Activated naive CD4-positive, alpha-beta T cell treated with anti-CD3 and anti-CD28 coated beads for 36 hours (primary cell): ENCODE measurements at regions not wholly inside any gene's neighbourhood (a gene's known extent, or its start where the extent isn't known, plus 50 kb on each side); places are given as distances from the start of the nearest gene placed in this dataset.

Source experiments
- CTCF ChIA-PET: fragments of 350-600 bp; sonication (Branson Sonifier 250); formaldehyde crosslinking; loops from one replicate; lab custom pipeline; 2021; ENCODE audit warnings: antibody characterized with exemption; lab: Charles Lee
- DNase-seq: peaks from one replicate; pipeline ENCODE4 v3.0.0-alpha.2; 2020
- H3K27ac Mint-ChIP-seq: one replicate; pipeline ENCODE4 v1.8.0; 2021; ENCODE audit warnings: mild to moderate bottlenecking, mixed read lengths
- H3K27me3 Mint-ChIP-seq: one replicate; pipeline ENCODE4 v1.8.0; 2021; ENCODE audit warnings: low read depth, mixed read lengths
- H3K36me3 Mint-ChIP-seq: one replicate; pipeline ENCODE4 v1.8.0; 2021; ENCODE audit warnings: low read depth, mixed read lengths
- H3K4me1 Mint-ChIP-seq: one replicate; pipeline ENCODE4 v1.8.0; 2021; ENCODE audit warnings: low read depth, mixed read lengths
- H3K4me3 Mint-ChIP-seq: one replicate; pipeline ENCODE4 v1.8.0; 2021; ENCODE audit warnings: mild to moderate bottlenecking, moderate library complexity, mixed read lengths
- H3K9me3 Mint-ChIP-seq: one replicate; pipeline ENCODE4 v1.8.0; 2021; ENCODE audit warnings: mixed read lengths
- intact Hi-C: fragments of 100-400 bp; cut with micrococcal nuclease; formaldehyde crosslinking; loops from one replicate; pipeline ENCODE4 v1.15.1; 2023

DNA sequence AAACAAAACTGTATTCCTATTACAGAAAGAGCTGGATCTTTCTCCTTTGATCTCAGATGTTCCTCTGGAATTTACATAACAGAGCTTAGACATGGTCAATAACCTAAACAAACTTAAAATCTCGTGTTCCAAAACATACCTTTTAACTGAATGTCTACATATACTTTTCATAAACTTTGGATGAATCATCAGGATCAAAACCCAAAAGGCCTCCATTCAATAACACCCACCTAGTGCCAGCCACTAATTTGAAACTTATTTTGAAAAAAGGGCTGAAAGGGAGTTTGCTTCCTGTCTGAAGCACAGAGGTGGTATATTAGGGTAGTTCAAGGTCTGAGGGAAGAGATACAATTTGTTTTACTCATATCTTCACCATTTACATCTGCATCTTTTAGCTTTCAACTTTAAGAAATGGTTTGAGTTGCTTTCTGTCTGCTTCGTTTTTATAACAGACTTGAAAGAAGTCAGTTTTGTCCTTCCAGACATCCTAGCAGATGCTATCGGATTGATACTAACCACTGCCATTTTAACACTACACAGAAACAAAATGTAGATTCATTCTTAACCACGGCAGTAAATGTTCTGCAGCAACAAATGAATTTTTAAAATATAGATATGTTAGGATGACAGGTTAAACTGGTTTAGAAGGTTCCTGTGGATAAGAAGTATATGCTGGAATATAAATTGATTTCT, 242.8 kb upstream of the DKK2 start:
- no peak overlapping the region for H3K27ac Mint-ChIP-seq
- no peak for DNase-seq
- intact Hi-C loops = no loop called here

DNA sequence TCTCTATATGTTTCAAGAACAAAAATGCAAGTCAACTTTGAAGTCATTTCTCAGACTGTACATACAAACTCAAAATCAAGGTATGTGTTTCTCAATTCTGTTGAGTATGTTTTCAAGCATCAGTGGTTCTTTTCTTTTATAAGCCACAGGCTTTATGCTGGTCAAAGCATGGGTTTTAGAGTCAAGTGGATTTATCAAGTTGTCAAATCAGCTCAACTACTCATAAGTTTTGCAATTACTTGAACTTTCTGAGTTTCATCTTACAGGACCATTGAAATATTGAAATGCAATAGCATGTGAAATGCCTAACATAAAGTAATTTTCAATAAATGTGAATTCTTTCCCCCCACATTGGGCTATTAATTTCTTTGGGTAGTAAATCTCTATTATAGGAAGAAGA, 239.9 kb upstream of the DKK2 start:
- no peak overlapping the region for H3K27ac Mint-ChIP-seq
- H3K36me3 Mint-ChIP-seq = no peaks in the 10 kb centered on the region
- DNase-seq = no peak
- no peaks in the 10 kb centered on the region for H3K4me1 Mint-ChIP-seq
- peaks cover 2% of the 10 kb centered on the region for H3K27me3 Mint-ChIP-seq
- H3K4me3 Mint-ChIP-seq = no peak overlapping the region
- intact Hi-C loops = no loop called here
- CTCF ChIA-PET = no interaction called here
- H3K9me3 Mint-ChIP-seq = no peaks in the 10 kb centered on the region

More for the DNA sequence above, 242.8 kb upstream of the DKK2 start:
- H3K4me3 Mint-ChIP-seq = no peak overlapping the region
- peaks cover 2% of the 10 kb centered on the region for H3K27me3 Mint-ChIP-seq
- CTCF ChIA-PET = no interaction called here
- no peaks in the 10 kb centered on the region for H3K36me3 Mint-ChIP-seq
- H3K4me1 Mint-ChIP-seq = no peaks in the 10 kb centered on the region
- no peaks in the 10 kb centered on the region for H3K9me3 Mint-ChIP-seq

DNA sequence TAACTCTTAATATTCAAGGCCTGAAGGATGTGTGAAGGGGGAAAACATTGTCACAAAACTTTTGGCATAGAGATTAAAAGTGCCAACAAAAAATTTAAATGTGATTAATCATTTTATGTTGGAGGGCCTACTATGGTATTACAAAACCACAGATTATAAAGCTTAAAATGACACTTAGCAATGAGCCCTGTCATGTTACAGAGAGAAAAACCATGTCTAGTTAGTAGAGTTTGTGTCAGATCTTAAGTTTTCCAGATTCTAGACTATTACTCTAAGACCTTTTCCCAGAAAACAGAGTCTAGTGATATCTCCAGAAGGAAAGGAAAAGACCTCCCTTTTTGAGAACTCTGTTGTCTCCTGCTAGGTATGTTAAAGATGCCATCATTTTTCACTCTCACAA, 239.1 kb upstream of the DKK2 start:
- no peaks in the 10 kb centered on the region for H3K9me3 Mint-ChIP-seq

DNA sequence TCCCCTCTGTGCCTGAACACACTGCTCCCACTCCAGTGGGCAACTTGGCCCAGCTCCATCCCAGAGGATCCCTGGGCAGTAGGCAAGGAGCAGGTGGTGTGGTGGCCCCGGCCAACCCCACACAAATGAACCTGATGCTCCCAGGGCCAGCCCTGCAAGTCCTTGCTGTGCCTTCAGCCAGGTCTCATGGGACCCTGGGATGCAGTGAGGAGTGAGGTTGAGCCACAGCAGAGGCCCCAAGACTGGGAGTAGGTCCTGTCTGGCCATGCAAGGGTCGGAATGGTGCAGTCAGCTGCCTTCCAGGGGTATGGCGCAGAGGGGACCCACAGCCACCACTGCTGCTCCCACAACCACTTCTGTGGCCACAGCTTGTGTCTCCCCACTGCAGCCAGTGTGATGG, 234.5 kb upstream of the DKK2 start:
- no peaks in the 10 kb centered on the region for H3K9me3 Mint-ChIP-seq
- H3K36me3 Mint-ChIP-seq = no peaks in the 10 kb centered on the region
- no peak overlapping the region for H3K4me3 Mint-ChIP-seq
- H3K4me1 Mint-ChIP-seq = no peaks in the 10 kb centered on the region
- DNase-seq = no peak
- CTCF ChIA-PET = no interaction called here
- no peaks in the 10 kb centered on the region for H3K27me3 Mint-ChIP-seq
- intact Hi-C loops = no loop called here
- H3K27ac Mint-ChIP-seq = no peak overlapping the region

More for the DNA sequence above, 239.1 kb upstream of the DKK2 start:
- CTCF ChIA-PET = no interaction called here
- intact Hi-C loops = no loop called here
- Mint-ChIP-seq H3K27me3 (peaks cover 2% of the 10 kb centered on the region), H3K27ac (no peak overlapping the region), H3K36me3 (no peaks in the 10 kb centered on the region), H3K4me3 (no peak overlapping the region), H3K4me1 (no peaks in the 10 kb centered on the region)
- no peak for DNase-seq

DNA sequence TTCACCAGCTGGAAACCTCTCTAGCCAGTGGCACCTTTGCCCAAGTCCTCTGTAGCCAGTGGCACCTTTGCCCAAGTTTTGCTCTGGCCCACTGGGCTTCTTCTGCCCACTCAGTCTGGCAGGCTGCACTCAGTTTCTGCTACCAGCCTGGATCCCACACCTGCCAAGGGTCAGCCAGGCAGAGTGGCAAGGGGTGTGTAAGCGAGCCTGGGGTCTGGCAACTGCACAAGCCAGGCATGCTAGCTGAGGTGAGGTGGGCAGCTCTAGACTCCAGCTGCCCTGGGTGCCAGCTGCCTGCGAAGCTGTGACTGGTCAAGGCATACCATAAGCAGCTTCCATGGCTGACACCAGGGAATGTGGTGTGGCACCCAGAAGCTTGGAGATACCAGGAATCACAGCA, 233.1 kb upstream of the DKK2 start:
- no peaks in the 10 kb centered on the region for H3K36me3 Mint-ChIP-seq
- intact Hi-C loops = loop anchor here (10.0 kb wide), 1 partner anchor 466 kb away; no protein-coding TSS in a partner anchor
- H3K27ac Mint-ChIP-seq = no peak overlapping the region
- no peak for DNase-seq
- H3K9me3 Mint-ChIP-seq = no peaks in the 10 kb centered on the region
- H3K4me1 Mint-ChIP-seq = no peaks in the 10 kb centered on the region
- no peak overlapping the region for H3K4me3 Mint-ChIP-seq
- CTCF ChIA-PET = no interaction called here
- H3K27me3 Mint-ChIP-seq = no peaks in the 10 kb centered on the region

DNA sequence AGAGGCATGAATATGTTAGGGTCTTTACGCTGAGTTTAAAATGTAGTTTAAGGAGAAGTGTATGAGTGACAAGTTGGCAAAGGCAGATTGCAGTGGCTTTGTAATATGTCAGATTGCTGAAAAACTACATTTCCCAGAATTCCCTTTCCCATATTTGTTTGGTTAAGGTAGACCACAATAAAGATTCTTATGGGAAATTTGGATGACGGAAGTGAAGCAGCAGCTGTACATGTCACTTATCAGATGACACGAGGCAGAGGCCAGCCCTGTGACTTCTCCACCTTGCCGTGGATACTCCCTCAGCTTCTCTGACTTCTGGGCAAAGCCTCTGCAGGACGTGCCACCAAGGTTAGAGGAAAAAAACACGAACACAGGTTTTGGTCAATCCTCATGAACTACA, 229.7 kb upstream of the DKK2 start:
- Mint-ChIP-seq H3K36me3 (no peaks in the 10 kb centered on the region), H3K27ac (no peak overlapping the region), H3K4me3 (no peak overlapping the region), H3K4me1 (no peaks in the 10 kb centered on the region), H3K27me3 (peaks cover 5% of the 10 kb centered on the region), H3K9me3 (no peaks in the 10 kb centered on the region)
- intact Hi-C loops = loop anchor here (10.0 kb wide), 1 partner anchor 469 kb away; no protein-coding TSS in a partner anchor
- CTCF ChIA-PET = interaction anchor here (1.0 kb wide), 1 partner anchor 493 kb away, joined by 3 read pairs; no protein-coding TSS in a partner anchor
- DNase-seq = no peak

DNA sequence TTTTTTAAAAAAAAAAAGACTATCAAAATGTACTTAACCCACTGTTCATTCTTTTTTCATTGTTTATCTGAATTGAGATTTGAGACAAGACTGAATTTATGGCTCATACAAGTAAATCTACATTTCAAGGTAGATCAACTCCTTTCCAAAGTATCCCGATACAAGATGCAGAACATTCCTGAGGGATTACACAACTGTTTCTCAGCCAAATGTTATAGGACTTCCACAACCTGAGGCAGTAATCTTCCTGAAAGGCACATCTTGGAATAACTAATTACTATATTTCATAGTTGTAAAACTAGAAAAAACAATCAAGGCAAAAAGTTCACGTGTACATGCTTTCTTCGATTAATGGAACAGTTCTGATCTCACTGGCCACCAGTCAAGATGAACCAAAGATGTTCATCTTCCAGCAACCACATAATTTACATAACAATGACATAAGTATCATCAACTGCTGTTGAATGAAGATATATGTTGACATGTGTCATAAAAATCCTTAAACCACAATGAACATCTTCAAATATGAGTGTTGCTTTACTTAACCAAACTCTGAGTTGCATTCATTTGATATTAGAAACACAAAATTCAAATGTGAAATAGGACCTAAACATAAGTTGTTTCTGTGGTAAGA, 225.2 kb upstream of the DKK2 start:
- CTCF ChIA-PET = no interaction called here
- H3K9me3 Mint-ChIP-seq = no peaks in the 10 kb centered on the region
- H3K27ac Mint-ChIP-seq = no peak overlapping the region
- H3K27me3 Mint-ChIP-seq = peaks cover 12% of the 10 kb centered on the region
- intact Hi-C loops = loop anchor here (10.0 kb wide), 1 partner anchor 473 kb away; no protein-coding TSS in a partner anchor
- no peaks in the 10 kb centered on the region for H3K4me1 Mint-ChIP-seq
- H3K36me3 Mint-ChIP-seq = no peaks in the 10 kb centered on the region
- no peak for DNase-seq
- H3K4me3 Mint-ChIP-seq = no peak overlapping the region

DNA sequence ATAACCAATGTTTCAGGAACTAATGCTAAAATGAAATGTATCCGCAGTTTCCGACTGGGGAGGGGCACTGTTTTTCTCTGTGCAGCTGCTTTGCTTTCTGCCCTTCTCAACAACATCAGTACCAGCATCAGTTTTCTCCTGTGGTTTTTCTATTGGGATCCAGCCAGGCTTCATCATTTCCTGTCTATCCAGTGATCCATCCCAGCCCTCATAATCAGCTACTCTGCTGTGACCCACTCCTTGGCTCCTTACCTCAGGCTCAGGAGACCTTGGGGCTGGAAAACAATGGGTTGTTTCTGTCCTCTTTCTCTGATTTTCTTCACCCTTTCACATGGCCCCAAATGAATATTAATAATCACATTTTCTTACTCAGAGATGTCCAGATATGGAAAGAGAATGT, 222.2 kb upstream of the DKK2 start:
- H3K9me3 Mint-ChIP-seq = no peaks in the 10 kb centered on the region
- no peaks in the 10 kb centered on the region for H3K4me1 Mint-ChIP-seq
- H3K27me3 Mint-ChIP-seq = peaks cover 12% of the 10 kb centered on the region
- DNase-seq = no peak
- CTCF ChIA-PET = no interaction called here
- no peak overlapping the region for H3K4me3 Mint-ChIP-seq
- intact Hi-C loops = no loop called here
- no peaks in the 10 kb centered on the region for H3K36me3 Mint-ChIP-seq
- H3K27ac Mint-ChIP-seq = no peak overlapping the region

DNA sequence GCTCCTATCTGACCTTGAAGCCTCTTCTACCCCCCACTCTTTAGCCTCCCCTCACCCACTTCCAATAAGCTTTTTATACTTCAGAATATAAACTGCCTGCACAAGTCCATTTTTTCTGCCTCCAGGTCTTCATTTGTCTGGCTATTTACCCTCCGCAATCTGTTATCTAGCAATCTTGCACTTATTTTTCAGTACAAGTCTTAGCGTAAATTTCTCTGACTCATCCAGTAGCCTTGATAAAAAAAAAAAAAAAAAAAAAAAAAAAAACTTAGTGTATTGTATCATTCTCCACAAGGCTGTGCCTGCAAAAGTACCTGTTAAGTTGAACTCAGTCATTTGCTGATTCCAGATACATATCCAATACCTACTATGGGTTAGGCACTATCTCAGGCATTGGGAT, 219.5 kb upstream of the DKK2 start:
- DNase-seq = no peak
- peaks cover 4% of the 10 kb centered on the region for H3K27me3 Mint-ChIP-seq
- H3K4me3 Mint-ChIP-seq = no peak overlapping the region
- CTCF ChIA-PET = no interaction called here
- no peaks in the 10 kb centered on the region for H3K4me1 Mint-ChIP-seq
- H3K27ac Mint-ChIP-seq = no peak overlapping the region
- H3K9me3 Mint-ChIP-seq = no peaks in the 10 kb centered on the region
- intact Hi-C loops = no loop called here
- no peaks in the 10 kb centered on the region for H3K36me3 Mint-ChIP-seq

DNA sequence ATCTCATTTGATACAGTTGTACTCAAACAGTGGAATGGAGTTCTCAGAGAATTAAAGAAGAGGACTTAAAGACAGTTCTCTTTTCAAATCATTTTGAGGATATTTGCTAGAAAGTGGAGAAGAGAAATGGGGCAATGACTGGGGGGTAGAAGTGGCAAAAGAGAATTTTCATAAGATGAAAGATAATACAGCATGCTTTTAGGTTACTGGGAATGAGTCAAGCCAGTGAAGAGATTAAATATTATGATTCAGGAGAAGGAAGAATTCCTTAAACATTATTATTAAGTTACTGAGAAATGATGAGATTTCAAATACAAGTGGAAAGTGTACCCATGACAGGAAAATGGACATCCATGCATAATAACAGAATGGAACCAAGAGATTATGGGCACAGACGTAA, 219.0 kb upstream of the DKK2 start:
- no peaks in the 10 kb centered on the region for H3K9me3 Mint-ChIP-seq
- H3K4me1 Mint-ChIP-seq = no peaks in the 10 kb centered on the region
- CTCF ChIA-PET = no interaction called here
- no peak overlapping the region for H3K4me3 Mint-ChIP-seq
- no peaks in the 10 kb centered on the region for H3K27me3 Mint-ChIP-seq
- no peak overlapping the region for H3K27ac Mint-ChIP-seq
- no peaks in the 10 kb centered on the region for H3K36me3 Mint-ChIP-seq
- intact Hi-C loops = no loop called here
- DNase-seq = no peak

DNA sequence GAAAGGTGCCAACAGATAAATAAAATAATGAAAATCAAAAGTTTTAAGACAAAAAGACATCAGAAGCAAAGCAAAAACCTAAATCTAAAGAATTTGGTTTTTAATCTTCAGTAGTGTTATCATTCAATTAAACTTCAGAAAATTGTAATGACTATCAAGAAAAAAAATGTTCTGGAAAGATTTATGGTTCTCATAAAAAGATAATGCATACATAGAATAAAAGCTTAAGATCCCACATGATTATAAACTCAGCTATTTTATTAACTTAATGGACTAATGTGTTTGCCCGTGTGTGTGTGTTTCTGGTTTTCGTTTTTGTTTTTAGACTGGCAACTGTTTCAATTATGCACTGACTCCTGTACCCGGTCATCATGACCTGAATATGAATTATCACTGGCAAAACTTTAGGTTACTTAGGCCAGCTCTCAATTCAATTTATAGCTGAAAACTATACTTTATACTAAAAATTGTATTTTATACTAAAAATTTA, 217.5 kb upstream of the DKK2 start:
- H3K36me3 Mint-ChIP-seq = no peaks in the 10 kb centered on the region
- H3K27ac Mint-ChIP-seq = no peak overlapping the region
- no peak overlapping the region for H3K4me3 Mint-ChIP-seq
- no peak for DNase-seq
- H3K9me3 Mint-ChIP-seq = no peaks in the 10 kb centered on the region
- no peaks in the 10 kb centered on the region for H3K4me1 Mint-ChIP-seq
- intact Hi-C loops = no loop called here
- CTCF ChIA-PET = interaction anchor here (0.9 kb wide), 1 partner anchor 19 kb away, joined by 3 read pairs; no protein-coding TSS in a partner anchor
- H3K27me3 Mint-ChIP-seq = peaks cover 5% of the 10 kb centered on the region

DNA sequence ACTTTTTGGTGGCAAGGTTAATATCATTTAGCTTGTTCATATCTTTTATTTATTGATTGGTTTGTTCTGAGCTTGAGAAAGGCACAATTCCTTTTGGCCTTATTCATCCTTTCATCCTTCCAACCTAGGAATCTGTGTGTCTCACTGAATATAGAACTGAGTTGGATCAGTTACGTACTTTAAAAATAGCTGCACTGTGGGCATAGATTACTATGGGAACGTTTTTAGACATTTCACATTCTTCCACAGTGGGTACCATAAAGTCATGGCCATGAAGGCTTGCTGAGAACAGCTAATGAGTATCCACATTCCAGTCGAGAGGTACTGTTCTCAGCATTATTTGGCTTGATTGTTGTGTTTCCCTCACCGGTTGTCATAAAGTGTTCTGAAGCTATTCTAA, 217.0 kb upstream of the DKK2 start:
- Mint-ChIP-seq H3K27ac (no peak overlapping the region), H3K36me3 (no peaks in the 10 kb centered on the region), H3K9me3 (no peaks in the 10 kb centered on the region), H3K27me3 (peaks cover 6% of the 10 kb centered on the region), H3K4me1 (no peaks in the 10 kb centered on the region), H3K4me3 (no peak overlapping the region)
- DNase-seq = no peak
- intact Hi-C loops = no loop called here
- CTCF ChIA-PET = interaction anchor here (0.9 kb wide), 1 partner anchor 20 kb away, joined by 3 read pairs; no protein-coding TSS in a partner anchor

DNA sequence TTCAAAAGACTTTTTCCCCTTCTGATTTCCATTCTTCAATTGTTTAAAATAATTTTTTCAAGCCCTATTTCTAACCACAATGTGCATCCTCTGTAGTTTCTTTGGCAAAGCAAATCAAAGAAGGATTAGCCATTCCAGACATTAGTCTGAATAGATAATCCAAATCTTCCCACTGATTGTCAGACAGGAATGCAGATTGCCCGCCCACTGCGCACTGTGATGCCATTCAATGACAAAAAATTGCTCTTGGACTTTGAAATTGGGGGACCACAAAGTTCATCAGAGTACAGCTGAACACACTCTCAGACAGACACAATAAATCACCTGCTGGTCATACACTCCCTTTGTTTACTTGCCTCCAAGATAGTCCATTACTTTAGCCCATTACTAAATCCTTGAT, 216.5 kb upstream of the DKK2 start:
- intact Hi-C loops = no loop called here
- Mint-ChIP-seq H3K36me3 (no peaks in the 10 kb centered on the region), H3K9me3 (no peaks in the 10 kb centered on the region), H3K27me3 (peaks cover 6% of the 10 kb centered on the region), H3K4me3 (no peak overlapping the region), H3K27ac (no peak overlapping the region), H3K4me1 (no peaks in the 10 kb centered on the region)
- CTCF ChIA-PET = no interaction called here
- no peak for DNase-seq
